ENCODE measurements at regions not wholly inside any gene's neighbourhood (a gene's known extent, or its start where the extent isn't known, plus 50 kb on each side); places are given as distances from the start of the nearest gene placed in this dataset.
A peak's percentile ranks its signal among the peaks of the same experiment; 100 is the strongest.

GRCh38 chr21:27157097-27157496 lies 190.2 kb upstream of the ADAMTS5 start:
- H3K36me3 ChIP-seq (ENCODE audit: low read depth): no peaks in the 10 kb centered on the region
- DNase-seq: no peak
- H3F3A ChIP-seq (ENCODE audit: insufficient read depth): no peaks in the 10 kb centered on the region
- H3K27ac ChIP-seq: no peak overlapping the region
- in situ Hi-C loops (cut with MboI): no loop called here
- H3K4me1 ChIP-seq (ENCODE audit: insufficient read depth): no peaks in the 10 kb centered on the region
- WGBS, 2 experiments (ENCODE audit: low coverage in 1 of 2, low lambda C conversion rate in 2 of 2, missing lambda C conversion rate in 2 of 2): 81 to 83% methylated on average over 7 of the region's 7 CpGs
- H3K4me3 ChIP-seq: no peak overlapping the region
- TF ChIP-seq EZH2 (IDR thresholded peaks at IDR 0.05; ENCODE audit: insufficient read depth, poor library complexity, severe bottlenecking) (no peak), EZH2phosphoT487 (IDR thresholded peaks at IDR 0.05; ENCODE audit: insufficient read depth, low read depth) (no peak)
- H3K9ac ChIP-seq: no peak overlapping the region
- H2AFZ ChIP-seq: no peak overlapping the region
- H3K27me3 ChIP-seq (replicated peaks; ENCODE audit: insufficient read depth): no peaks in the 10 kb centered on the region
- no peaks in the 10 kb centered on the region for H3K79me2 ChIP-seq (ENCODE audit: insufficient read depth)
- H4K20me1 ChIP-seq (ENCODE audit: insufficient read depth): no peaks in the 10 kb centered on the region
- no peaks in the 10 kb centered on the region for H3K9me2 ChIP-seq (ENCODE audit: insufficient read depth)
- H3K9me3 ChIP-seq (ENCODE audit: low read depth): no peaks in the 10 kb centered on the region
- H3K4me2 ChIP-seq (ENCODE audit: unreplicated experiment): no peak overlapping the region

- H3K27ac ChIP-seq: no peak overlapping the region
- no peak overlapping the region for H2AFZ ChIP-seq
- TF ChIP-seq EZH2phosphoT487 (IDR thresholded peaks at IDR 0.05; ENCODE audit: insufficient read depth, low read depth) (no peak), EZH2 (IDR thresholded peaks at IDR 0.05; ENCODE audit: insufficient read depth, poor library complexity, severe bottlenecking) (no peak)
- in situ Hi-C loops (cut with MboI): no loop called here
- DNase-seq: no peak
- H3K27me3 ChIP-seq (replicated peaks; ENCODE audit: insufficient read depth): no peaks in the 10 kb centered on the region
- no peaks in the 10 kb centered on the region for H3K9me2 ChIP-seq (ENCODE audit: insufficient read depth)
- no peaks in the 10 kb centered on the region for H3K9me3 ChIP-seq (ENCODE audit: low read depth)
- no peak overlapping the region for H3K4me3 ChIP-seq
- H3K4me2 ChIP-seq (ENCODE audit: unreplicated experiment): no peak overlapping the region
- 81 to 88% methylated on average over 1 of the region's 1 CpG for WGBS, 2 experiments (ENCODE audit: low coverage in 1 of 2, low lambda C conversion rate in 2 of 2, missing lambda C conversion rate in 2 of 2)
- H3K36me3 ChIP-seq (ENCODE audit: low read depth): no peaks in the 10 kb centered on the region
- H3K4me1 ChIP-seq (ENCODE audit: insufficient read depth): no peaks in the 10 kb centered on the region
- H4K20me1 ChIP-seq (ENCODE audit: insufficient read depth): no peaks in the 10 kb centered on the region
- H3K79me2 ChIP-seq (ENCODE audit: insufficient read depth): no peaks in the 10 kb centered on the region
- no peak overlapping the region for H3K9ac ChIP-seq
- no peaks in the 10 kb centered on the region for H3F3A ChIP-seq (ENCODE audit: insufficient read depth)
Observed at GRCh38 chr21:27156666-27157065, 189.8 kb upstream of the ADAMTS5 start.

GRCh38 chr21:27155130-27155500 lies 188.2 kb upstream of the ADAMTS5 start:
- Histone ChIP-seq H3K4me3 (no peak overlapping the region), H3K9me2 (ENCODE audit: insufficient read depth) (no peaks in the 10 kb centered on the region), H3K27me3 (replicated peaks; ENCODE audit: insufficient read depth) (no peaks in the 10 kb centered on the region), H3K79me2 (ENCODE audit: insufficient read depth) (no peaks in the 10 kb centered on the region), H3K36me3 (ENCODE audit: low read depth) (no peaks in the 10 kb centered on the region), H3K9me3 (ENCODE audit: low read depth) (no peaks in the 10 kb centered on the region), H4K20me1 (ENCODE audit: insufficient read depth) (no peaks in the 10 kb centered on the region), H2AFZ (no peak overlapping the region), H3K4me2 (ENCODE audit: unreplicated experiment) (no peak overlapping the region), H3F3A (ENCODE audit: insufficient read depth) (no peaks in the 10 kb centered on the region), H3K27ac (no peak overlapping the region), H3K4me1 (ENCODE audit: insufficient read depth) (no peaks in the 10 kb centered on the region), H3K9ac (no peak overlapping the region)
- WGBS, 2 experiments (ENCODE audit: low coverage in 1 of 2, low lambda C conversion rate in 2 of 2, missing lambda C conversion rate in 2 of 2): 90 to 100% methylated on average over 1 of the region's 1 CpG
- in situ Hi-C loops (cut with MboI): no loop called here
- TF ChIP-seq EZH2phosphoT487 (IDR thresholded peaks at IDR 0.05; ENCODE audit: insufficient read depth, low read depth) (no peak), EZH2 (IDR thresholded peaks at IDR 0.05; ENCODE audit: insufficient read depth, poor library complexity, severe bottlenecking) (no peak)
- DNase-seq: no peak

- in situ Hi-C loops (cut with MboI): no loop called here
- no peak overlapping the region for H2AFZ ChIP-seq
- TF ChIP-seq EZH2phosphoT487 (IDR thresholded peaks at IDR 0.05; ENCODE audit: insufficient read depth, low read depth) (no peak), EZH2 (IDR thresholded peaks at IDR 0.05; ENCODE audit: insufficient read depth, poor library complexity, severe bottlenecking) (no peak)
- no peaks in the 10 kb centered on the region for H4K20me1 ChIP-seq (ENCODE audit: insufficient read depth)
- WGBS, 2 experiments (ENCODE audit: low coverage in 1 of 2, low lambda C conversion rate in 2 of 2, missing lambda C conversion rate in 2 of 2): 33 to 36% methylated on average over 4 of the region's 4 CpGs
- H3F3A ChIP-seq (ENCODE audit: insufficient read depth): no peaks in the 10 kb centered on the region
- no peaks in the 10 kb centered on the region for H3K9me2 ChIP-seq (ENCODE audit: insufficient read depth)
- peak; percentile 16 for DNase-seq
- H3K9me3 ChIP-seq (ENCODE audit: low read depth): no peaks in the 10 kb centered on the region
- no peak overlapping the region for H3K4me2 ChIP-seq (ENCODE audit: unreplicated experiment)
- no peak overlapping the region for H3K27ac ChIP-seq
- H3K4me3 ChIP-seq: no peak overlapping the region
- no peaks in the 10 kb centered on the region for H3K79me2 ChIP-seq (ENCODE audit: insufficient read depth)
- no peak overlapping the region for H3K9ac ChIP-seq
- peaks cover 1% of the 10 kb centered on the region; the same call in 1 of the 2 replicates for H3K4me1 ChIP-seq (ENCODE audit: insufficient read depth)
- H3K27me3 ChIP-seq (replicated peaks; ENCODE audit: insufficient read depth): no peaks in the 10 kb centered on the region
- H3K36me3 ChIP-seq (ENCODE audit: low read depth): no peaks in the 10 kb centered on the region
Observed at GRCh38 chr21:27154451-27155129, 187.7 kb upstream of the ADAMTS5 start.

GRCh38 chr21:27152996-27153395 lies 186.1 kb upstream of the ADAMTS5 start:
- Histone ChIP-seq H3K4me3 (no peak overlapping the region), H3K9ac (no peak overlapping the region), H3K9me3 (ENCODE audit: low read depth) (no peaks in the 10 kb centered on the region), H3K79me2 (ENCODE audit: insufficient read depth) (no peaks in the 10 kb centered on the region), H3K4me2 (ENCODE audit: unreplicated experiment) (no peak overlapping the region), H3K27me3 (replicated peaks; ENCODE audit: insufficient read depth) (no peaks in the 10 kb centered on the region), H2AFZ (no peak overlapping the region), H3F3A (ENCODE audit: insufficient read depth) (peaks cover 8% of the 10 kb centered on the region; the same call in 1 of the 2 replicates), H3K9me2 (ENCODE audit: insufficient read depth) (no peaks in the 10 kb centered on the region), H3K27ac (no peak overlapping the region), H3K36me3 (ENCODE audit: low read depth) (no peaks in the 10 kb centered on the region), H3K4me1 (ENCODE audit: insufficient read depth) (peaks cover 10% of the 10 kb centered on the region), H4K20me1 (ENCODE audit: insufficient read depth) (no peaks in the 10 kb centered on the region)
- in situ Hi-C loops (cut with MboI): no loop called here
- no peak for TF ChIP-seq EZH2 (IDR thresholded peaks at IDR 0.05; ENCODE audit: insufficient read depth, poor library complexity, severe bottlenecking)
- TF ChIP-seq EZH2phosphoT487 (IDR thresholded peaks at IDR 0.05; ENCODE audit: insufficient read depth, low read depth): no peak
- DNase-seq: peak; percentile 5

Measured in GM23248 (cell line).